HS-27A (cell line): ENCODE measurements at regions not wholly inside any gene's neighbourhood (a gene's known extent, or its start where the extent isn't known, plus 50 kb on each side); places are given as distances from the start of the nearest gene placed in this dataset.
A peak's percentile ranks its signal among the peaks of the same experiment; 100 is the strongest.

Experiments used
- DNase-seq: peaks from one replicate; pipeline ENCODE4 v3.0.0-alpha.2; 2012; ENCODE audit warnings: low read depth, missing footprints

DNA sequence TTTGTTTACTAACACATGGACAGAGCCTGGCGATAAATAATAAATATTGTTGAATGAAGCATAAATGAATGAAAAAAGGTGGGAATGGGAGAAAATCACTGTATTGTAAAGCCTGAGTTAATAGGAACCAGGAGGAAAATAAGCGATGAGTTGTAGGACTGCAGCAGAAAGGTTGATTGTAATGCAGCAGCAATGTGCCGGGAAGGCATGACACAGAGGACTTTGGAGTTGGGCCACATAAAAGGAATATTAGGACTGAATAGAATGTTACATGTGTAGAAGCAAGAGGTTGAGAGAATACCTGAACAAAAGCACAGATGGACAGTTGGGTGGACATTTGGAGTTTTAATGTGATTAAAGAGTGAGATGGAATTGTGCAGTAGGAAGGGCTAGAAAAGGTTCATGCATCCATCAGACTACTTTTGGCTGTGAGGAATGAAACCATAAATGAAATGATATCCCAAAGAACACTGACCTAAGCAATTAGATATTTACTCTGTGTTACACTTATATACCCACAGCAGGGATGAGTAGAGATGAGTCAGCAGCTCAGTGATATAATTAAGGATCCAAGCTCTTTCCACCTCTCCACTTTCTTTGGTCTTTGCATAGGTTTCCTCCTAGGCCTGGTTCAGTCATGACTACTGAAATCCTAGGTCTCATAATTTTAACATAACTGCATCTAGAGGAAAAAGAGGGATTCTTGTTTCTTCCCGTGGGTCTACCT is 55.4 kb downstream of the CCER1 start:
- DNase-seq = no peak

DNA sequence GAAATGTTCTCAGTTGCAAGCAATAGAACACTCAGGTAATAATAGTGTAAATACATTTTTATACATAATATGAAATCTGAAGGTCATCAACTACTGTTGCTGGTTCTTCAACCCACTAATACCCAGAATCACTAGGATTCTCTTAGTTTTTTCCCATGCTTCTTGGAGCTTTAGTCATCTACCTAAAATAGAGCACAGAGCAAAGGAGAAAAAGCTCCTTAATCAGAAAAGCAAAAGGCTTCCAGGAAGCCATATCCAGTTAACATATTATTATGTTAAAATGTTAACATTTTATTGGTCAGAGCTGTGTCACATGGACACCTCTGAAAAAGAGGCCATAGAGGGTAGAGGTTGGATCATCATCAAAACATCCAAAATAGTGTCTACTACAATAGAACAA is 57.0 kb downstream of the CCER1 start:
- no peak for DNase-seq

DNA sequence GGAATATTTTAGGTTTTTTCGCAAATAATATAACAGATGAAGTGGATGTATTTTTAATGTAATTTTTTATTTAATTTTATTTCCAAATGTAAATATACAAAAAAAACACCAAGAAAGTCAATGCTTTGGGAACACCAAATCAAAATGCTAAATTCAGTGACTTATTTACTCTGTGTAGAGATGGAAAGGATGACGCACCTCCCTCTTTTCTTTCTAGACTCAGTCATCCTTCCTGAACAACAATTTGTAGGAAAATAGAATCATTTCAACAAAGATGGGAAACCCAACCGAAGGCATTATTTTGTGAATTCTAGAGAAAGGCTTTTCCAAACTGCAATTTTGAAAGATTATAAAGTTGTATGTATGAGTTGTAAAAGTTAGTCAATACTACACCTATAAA is 57.7 kb downstream of the CCER1 start:
- no peak for DNase-seq

DNA sequence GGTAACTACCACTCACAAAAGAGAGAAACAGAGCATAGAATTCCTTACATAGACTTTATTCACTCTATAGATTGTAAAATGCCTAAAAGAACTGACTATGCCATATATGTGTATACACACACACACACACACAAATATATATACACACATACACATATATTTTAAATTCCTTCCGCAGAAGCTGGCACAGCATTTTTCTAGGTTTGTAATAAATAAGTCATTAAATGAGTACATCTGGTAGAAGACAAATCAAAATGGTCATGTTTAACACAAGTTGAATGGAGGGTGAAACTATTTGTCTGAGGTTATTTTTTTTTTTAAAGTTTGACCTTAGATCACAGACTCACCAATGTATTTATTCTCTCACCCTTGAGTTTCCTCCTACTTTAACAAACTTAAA is 58.2 kb downstream of the CCER1 start:
- no peak for DNase-seq

DNA sequence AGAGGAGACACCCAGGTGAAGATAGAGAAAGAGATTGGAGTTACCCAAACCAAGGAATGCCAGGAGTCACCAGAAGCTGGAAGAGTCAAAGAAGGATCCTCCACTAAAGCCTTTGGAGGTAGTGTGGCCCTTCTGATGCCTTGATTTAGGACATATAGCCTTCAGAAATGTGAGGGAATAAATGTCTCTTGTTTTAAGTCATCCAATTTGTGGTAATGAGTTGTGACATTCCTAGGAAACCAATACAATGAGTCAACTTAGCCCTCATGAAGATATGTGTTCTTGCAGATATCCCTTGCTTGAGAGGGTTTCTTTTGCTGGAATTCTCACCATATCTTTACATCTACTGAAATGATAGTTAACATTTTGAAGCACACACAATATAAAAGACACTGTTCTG is 58.8 kb downstream of the CCER1 start:
- DNase-seq = peak; percentile 81

DNA sequence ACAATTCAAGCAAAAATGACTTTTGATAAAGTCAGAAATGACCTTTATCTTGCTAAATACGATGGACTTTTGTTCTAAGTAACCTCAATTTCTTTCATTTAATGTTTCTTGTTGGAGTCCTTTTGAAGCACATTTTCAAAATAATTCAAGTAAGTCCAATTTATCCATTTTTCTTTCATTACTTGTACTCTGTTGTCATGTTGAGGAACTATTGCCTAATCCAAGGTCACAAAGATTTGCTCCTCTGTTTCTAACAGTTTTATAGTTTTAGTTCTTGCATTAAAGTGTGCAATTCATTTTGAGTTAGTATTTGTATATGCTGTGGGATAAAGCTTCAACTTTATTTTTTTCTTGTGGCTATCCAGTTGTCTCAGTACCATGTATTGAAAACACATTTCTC is 66.7 kb downstream of the CCER1 start:
- no peak for DNase-seq

DNA sequence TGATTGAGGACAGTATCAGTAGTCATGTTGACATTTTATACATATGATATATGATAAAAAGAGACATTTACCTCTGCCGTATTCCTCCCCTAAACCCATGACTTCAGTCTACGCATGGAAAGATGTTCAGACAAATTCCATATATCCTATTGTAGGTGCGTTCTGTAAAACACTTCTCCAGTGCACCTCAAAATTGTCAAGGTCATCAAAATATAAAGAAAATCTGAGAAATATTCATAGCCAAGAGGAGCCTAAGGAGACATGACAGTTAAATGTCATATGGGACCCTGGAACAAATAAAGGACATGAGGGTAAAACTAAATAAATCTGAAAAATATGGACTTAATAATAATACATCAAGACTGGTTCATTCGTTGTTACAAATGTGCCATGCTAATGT is 71.5 kb downstream of the CCER1 start:
- DNase-seq = no peak

DNA sequence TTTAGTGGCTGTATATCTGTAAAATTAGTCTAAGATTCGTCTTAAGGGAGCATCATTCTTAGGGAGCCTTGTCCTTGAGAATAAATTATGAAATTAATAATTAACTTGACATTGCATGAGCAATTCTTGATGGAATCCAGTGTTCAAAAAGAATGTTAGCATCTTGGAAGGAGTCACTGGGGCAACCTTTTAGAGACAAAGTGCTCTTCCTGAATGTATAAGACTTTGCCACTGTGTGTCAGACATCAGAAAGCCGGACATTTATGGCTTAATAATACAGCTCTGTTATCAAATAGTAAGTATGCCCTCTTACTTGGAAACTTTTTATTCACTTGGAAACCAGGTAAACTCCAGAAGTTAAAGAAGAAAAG is 83.3 kb downstream of the CCER1 start:
- no peak for DNase-seq

DNA sequence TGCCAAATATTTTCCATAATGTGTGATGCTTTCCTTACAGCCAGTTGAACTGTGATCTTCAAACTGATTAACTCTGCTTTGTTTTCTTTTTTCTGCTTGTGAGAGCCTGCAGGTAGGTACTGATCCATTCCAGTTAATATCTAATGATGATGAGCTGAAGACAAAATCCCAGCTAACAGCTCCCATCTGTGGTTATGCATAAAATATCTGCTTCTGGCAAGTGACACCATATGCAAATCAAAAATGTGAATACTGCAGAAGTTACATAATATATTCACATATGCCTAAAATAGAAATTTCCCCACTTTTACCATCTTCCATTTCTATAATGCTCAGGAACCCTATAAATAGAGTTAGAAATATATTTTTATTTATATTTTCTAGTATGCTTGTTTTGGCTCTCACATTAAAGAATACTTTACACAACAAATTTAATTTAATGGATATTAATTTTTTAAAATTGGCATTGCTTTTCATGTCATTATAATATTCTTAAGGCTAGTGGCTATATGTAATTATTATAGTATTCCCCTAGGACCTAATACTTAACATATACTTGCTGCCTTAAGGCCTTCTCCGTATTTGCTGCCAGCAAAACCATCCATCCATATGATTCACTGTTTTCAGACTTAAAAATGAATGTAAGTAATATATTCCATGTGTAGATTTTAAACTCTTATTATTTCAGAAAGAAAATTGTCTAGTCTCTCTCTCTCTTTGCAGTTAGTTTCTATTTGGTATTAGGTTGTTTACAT is 83.8 kb downstream of the CCER1 start:
- no peak for DNase-seq

DNA sequence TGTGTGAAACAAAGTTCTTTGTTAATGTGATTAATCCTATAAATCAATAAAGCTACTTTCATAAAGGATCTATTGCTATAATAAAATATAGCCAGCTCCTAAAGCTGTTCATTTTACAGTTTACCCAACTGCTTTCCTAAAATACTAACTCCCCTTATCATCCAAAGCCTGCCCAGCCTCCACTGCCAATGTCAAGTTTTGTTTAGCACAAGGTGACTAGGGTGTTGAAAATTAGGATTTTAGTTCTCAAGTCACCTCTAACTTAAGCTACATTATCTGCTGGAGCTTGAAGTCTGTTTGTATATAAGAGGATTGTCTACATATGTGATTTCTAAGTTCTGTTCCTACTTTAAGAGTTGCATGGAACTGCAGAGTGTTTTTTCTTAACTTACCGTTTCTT is 86.3 kb downstream of the CCER1 start:
- DNase-seq = no peak

DNA sequence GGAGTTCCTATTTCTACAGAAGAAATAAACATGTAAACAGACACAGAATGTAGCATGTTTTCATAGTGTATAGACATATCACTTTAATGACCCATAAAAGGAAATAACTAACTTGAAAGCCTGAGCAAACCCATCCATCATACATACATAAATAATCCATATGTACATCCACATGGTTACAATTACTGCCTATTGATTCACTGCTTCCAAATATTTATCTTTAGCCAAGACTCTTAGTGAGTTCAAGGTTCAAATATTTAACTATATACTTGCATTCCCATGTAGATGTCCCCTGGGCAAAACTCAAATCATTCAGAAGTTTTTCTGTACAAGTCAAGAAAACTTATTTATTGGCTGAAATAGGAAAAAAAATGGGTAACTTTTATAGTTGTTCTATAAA is 95.4 kb downstream of the CCER1 start:
- DNase-seq = no peak

DNA sequence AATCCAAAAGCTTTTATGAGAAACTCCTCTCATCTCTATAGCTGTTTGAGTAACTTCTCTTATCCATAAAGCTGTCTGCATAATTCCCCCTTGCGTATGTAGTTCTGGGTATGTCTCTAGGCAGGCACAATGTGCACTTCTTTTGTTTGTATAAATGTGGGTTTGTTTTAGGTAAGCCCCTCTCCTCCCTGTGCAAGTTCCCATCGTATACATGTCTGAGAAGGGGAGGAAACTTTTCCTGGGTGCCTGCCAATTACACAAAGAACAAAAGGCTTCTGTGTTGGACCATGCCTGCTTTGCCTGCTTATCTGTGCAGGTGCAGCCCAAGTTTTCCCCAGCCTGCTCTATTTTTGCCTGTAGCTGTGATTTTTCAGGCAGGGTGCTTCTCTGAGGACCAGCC is 96.7 kb downstream of the CCER1 start:
- DNase-seq = no peak

DNA sequence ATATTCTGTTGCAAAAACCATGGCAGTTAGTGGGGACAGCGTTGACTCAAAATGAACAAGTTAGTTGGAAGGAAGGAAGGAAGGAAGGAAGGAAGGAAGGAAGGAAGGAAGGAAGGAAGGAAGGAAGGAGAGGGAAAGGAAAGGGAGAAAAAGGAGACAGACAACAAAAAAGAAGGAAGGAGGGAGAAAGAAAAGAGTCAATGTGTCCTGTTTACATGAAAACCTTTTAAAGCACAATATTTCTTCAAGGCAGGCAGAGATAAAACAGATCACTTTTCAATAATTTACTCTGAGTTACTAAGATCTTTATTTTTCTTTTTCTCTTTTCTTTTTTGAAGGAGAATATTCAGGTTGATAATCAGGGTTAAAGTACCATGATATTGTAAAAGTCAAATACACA is 99.4 kb downstream of the CCER1 start:
- no peak for DNase-seq

DNA sequence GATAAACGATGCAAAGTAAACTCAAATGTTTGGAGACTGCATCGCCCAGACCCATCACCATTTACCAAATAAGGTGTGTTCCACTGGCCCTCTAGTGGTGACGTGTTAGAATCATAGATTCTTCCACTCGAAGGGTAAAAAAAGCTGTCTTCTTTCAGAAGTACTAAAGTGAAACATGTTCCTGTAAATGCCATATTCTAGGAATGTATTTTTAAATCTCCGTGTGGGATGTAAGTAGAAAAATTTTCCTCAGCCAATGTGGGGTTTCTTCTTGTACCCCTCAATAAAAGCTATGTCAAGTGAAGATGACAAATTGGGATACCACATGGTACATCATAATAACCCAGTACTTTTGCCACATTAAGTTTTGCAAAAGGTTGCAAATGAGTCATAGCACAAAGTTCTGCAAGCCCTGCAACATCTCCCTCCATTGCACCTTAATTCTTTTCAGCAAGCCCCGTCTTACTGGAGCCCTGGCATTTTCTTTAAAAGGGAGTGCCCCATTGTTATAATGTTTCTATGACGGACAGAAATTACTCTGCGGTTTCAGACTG is 100.8 kb downstream of the CCER1 start:
- DNase-seq = peak; percentile 23

DNA sequence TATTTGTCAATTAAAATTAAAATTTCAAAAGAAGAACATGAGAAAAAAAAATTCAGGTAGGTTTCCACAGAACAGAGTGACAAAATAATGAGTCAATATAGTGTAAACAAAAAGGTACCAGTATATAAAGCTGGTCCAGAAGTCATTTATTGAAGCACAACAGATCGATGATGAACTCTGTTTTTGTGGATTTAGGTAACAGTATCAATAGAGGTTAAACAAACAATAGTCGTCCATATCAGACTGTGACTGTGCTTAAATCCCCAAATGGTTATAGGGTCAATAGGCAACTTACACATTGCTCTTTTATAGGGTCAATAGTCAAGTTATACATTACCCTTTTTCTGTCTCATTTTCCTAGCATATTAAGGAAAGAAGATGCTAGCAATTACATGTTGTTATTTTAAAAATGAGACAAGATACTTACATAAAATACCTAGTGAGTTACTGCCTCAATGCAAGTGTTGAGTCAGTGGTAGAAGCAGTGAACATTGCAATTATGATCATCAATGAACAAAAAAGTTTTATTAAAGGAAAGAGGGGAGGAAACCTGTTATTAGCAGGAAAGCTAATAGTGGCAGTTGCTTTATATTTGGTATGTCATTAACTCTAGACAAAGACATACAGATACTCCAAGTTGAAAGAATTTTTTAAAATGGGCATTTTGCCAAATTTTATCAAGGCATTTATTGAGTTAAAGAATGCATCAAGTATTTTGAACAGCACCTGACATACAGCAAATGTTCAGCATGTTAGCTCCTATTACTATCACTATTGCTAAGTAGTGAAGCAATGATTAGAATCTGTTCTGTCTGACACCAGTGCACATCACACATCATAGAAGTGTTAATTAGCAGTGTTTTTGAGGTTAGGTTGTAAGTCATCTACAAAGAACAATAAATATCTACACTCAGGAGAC is 102.9 kb downstream of the CCER1 start:
- no peak for DNase-seq

DNA sequence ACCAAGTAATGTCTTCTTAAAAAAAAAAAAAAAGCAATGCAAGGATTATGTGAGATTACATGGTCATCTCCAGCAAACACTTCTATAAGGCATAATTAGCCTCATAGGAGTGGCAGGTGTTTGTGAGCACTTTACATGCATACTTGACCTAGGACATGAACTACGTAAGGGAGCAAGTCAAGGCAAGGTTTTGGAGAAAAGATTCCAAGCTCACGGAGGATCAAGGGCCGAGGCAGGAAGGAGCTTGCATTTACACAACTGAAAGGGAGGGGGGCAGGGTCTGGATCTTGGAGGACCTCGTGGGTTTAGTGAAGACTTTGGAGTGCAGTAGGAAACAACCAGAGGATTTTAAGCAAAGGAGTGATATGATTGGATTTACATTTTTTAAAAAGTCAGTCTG is 112.5 kb downstream of the CCER1 start:
- DNase-seq = no peak

DNA sequence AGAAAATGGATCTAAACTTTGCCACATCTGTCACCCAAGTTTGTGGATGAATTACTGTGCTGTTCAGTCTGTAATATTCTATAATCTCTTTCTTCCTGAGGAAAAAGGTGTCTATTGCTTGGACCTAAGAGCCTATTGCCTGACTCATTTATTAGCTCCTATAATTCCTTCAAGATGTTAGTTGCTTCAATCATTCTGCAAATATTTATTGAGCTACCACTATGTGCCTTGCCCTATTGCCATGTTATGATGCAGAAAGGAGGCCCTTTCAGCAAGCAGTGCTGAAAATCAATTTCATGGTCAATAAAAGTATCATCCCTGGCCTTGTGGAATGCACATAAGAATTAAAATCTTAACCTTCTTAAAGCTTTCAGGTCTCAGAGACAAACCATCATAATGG is 113.6 kb downstream of the CCER1 start:
- no peak for DNase-seq

DNA sequence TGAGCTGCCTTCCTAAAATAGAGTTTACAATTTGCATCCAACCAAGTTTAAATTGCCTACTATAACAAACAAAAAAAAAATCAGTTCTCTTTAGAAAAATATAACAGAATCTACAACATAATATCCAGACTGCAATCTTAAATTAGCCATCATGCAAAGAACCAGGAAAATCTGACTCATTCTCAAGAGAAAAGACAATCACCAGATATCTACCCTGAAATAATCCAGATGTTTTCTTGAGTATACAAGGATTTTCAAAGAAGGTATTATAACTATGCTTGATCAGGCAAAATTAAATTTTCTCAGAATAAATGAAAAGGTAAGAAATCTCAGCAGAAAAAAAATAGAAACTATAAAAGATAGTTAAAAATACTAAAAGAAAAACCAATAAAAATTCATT is 115.6 kb downstream of the CCER1 start:
- DNase-seq = no peak

DNA sequence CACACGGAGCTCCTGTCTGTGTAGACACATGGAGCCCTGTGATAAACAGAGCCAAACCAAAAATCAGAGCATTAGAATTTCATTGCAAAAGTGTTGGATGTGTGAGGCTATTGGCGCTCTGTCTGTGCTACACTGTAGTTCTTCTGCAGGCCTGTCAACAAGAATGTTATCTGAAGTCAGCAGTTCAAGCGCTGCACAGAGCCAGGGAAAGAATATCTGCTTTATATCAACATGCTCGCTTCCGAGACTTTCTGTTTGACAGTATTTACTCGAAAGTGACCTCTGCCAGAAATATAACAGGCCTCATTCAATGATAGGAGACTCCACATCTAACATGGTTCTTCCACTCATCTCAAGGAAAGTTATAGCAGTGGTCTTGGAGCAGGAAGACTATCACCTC is 118.3 kb downstream of the CCER1 start:
- no peak for DNase-seq

DNA sequence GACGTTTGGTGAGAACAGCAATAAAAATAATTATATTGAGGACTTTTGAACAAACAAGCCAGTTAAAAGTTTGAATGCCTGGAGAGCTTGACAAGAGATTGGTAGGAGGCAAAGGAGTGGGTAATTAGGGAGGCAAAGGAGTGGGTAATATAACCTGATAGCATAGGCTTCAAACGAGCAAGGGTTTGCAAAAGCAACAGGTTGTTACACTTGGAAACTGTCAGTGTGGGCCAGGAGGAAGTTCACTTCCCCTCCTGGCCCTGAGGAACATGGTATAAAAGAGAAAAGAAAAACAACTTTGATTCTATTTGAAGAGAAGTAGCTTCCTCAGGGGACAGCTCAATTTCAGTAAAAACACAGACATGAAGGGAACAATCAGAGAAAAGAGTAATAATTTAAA is 121.7 kb downstream of the CCER1 start:
- no peak for DNase-seq

DNA sequence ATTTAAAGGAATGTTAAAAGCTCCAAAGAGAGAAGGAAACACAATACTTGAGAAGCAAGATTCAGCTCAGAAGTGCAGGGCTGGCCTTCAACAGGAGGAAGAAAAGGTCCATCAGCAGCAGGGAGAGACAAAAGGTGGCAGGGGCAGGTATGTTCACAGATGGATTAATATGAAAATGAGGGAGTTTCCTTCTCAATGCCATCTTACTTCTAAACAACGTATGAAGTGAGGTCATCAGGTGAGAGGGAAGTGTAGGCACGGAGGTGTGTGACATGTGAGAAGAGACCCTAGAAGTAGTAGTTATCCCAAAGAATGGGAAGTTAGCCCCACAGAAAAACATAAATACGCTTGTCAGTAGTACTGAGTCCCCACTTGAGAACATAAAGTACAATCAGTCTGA is 122.5 kb downstream of the CCER1 start:
- DNase-seq = no peak

DNA sequence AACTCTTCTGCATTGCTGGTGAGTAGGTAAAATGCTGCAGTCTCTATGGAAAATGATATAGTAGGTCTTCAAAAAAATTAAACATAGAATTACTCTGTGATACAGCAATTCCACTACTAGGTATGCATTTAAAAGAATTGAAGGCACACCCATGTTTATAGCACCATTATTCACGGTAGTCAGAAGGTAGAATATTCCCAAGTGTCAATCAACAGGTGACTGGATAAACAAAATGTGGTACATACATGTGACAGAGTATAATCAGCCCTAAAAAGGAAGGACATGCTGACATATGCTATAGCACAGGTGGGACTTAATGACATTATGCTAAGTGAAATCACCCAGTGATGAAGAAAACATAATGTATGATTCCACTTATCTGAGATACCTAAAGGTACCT is 123.3 kb downstream of the CCER1 start:
- DNase-seq = no peak

DNA sequence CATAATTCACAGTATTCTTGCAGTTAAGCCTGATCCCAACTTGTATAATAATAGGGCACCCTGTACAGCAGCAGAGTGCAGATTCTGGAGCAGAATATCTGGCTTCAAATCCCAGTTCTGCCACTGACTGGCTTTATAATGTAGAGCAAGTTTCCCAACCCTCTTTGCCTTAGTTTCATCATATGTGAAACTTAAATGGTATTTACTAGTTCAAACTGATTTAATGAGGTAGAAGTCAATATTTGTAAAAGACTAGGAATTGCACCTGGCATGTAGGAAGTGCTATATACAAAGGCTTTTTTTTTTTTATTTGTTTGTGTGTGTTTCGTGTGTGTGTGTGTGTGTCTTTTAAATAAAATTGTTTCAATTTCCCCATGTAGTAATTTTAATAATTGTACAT is 125.9 kb downstream of the CCER1 start:
- DNase-seq = no peak
